Keratinocyte (primary cell): ENCODE measurements at regions not wholly inside any gene's neighbourhood (a gene's known extent, or its start where the extent isn't known, plus 50 kb on each side); places are given as distances from the start of the nearest gene placed in this dataset.
"Not testable (repeated sequence)": the region's sequence is repeated elsewhere in the genome, so short reads cannot be mapped to it uniquely, and the experiment has no call there.

Experiments used
- DNase-seq: peaks from one replicate; pipeline ENCODE4 v3.0.0-alpha.2; 2011; ENCODE audit warnings: low read depth, missing footprints, low spot score
- FAIRE-seq: peaks from 2 replicates; lab custom pipeline; 2011; peaks lifted over from hg19 to GRCh38; lab: Jason Lieb, UNC
- H2AFZ ChIP-seq: 2 replicates; pipeline ENCODE4 v1.6.0; 2012; ENCODE audit warnings: low read length, control low read depth, inconsistent platforms; ENCODE audit not compliant: control insufficient read depth
- H3K27ac ChIP-seq: 2 replicates; pipeline ENCODE4 v1.5.1; 2011; ENCODE audit warnings: low read length; ENCODE audit not compliant: control insufficient read depth, insufficient read depth
- H3K27me3 ChIP-seq: 3 replicates; pipeline ENCODE4 v1.6.0; 2011; ENCODE audit warnings: low read length; ENCODE audit not compliant: control insufficient read depth, insufficient read depth; ENCODE audit errors: extremely low read depth
- H3K36me3 ChIP-seq, 2 experiments: 2 replicates in 1 of 2; 3 replicates in 1 of 2; pipeline ENCODE4 v1.5.1; 2011; ENCODE audit warnings: low read length in 2 of 2, mild to moderate bottlenecking in 1 of 2; ENCODE audit not compliant: control insufficient read depth in 2 of 2, insufficient read depth in 2 of 2; ENCODE audit errors: extremely low read depth in 1 of 2
- H3K4me1 ChIP-seq: 3 replicates; pipeline ENCODE4 v1.5.1; 2011; ENCODE audit warnings: low read length; ENCODE audit not compliant: control insufficient read depth, insufficient read depth; ENCODE audit errors: extremely low read depth
- H3K4me2 ChIP-seq: 3 replicates; pipeline ENCODE4 v1.6.0; 2011; ENCODE audit warnings: low read depth, low read length; ENCODE audit not compliant: control insufficient read depth, insufficient read depth; ENCODE audit errors: extremely low read depth
- H3K4me3 ChIP-seq, 3 experiments: fragments of 200-600 bp in 1 of 3; sonication (generic) in 1 of 3; 2 replicates in 2 of 3; 3 replicates in 1 of 3; pipeline ENCODE4 v1.5.1; 2011 to 2016; ENCODE audit warnings: low read length in 3 of 3, mild to moderate bottlenecking in 3 of 3, control low read depth in 2 of 3, inconsistent platforms in 1 of 3, low read depth in 1 of 3, mixed read lengths in 1 of 3, mixed run types in 1 of 3, moderate library complexity in 1 of 3; ENCODE audit not compliant: control insufficient read depth in 2 of 3, insufficient read depth in 2 of 3; ENCODE audit errors: extremely low read depth in 1 of 3
- H3K79me2 ChIP-seq: 2 replicates; pipeline ENCODE4 v1.6.0; 2012; ENCODE audit warnings: low read length; ENCODE audit not compliant: control insufficient read depth, insufficient read depth
- H3K9ac ChIP-seq: 3 replicates; pipeline ENCODE4 v1.6.0; 2011; ENCODE audit warnings: low read length; ENCODE audit not compliant: control insufficient read depth, insufficient read depth; ENCODE audit errors: extremely low read depth
- H3K9me1 ChIP-seq: 3 replicates; pipeline ENCODE4 v1.6.0; 2011; ENCODE audit warnings: low read length; ENCODE audit not compliant: control insufficient read depth, insufficient read depth; ENCODE audit errors: extremely low read depth
- H3K9me3 ChIP-seq: 2 replicates; pipeline ENCODE4 v1.5.1; 2012; ENCODE audit warnings: low read depth, low read length; ENCODE audit not compliant: control insufficient read depth
- H4K20me1 ChIP-seq: 3 replicates; pipeline ENCODE4 v1.6.0; 2011; ENCODE audit warnings: low read length; ENCODE audit not compliant: control insufficient read depth, insufficient read depth; ENCODE audit errors: extremely low read depth
- CTCF ChIP-seq, 3 experiments: IDR thresholded peaks in 1 of 3; conservative IDR thresholded peaks in 1 of 3; optimal IDR thresholded peaks in 1 of 3; 2 replicates in 2 of 3; 3 replicates in 1 of 3; pipeline versions ENCODE3 to v1.5.1; 2011; ENCODE audit warnings: low read length in 3 of 3, mild to moderate bottlenecking in 3 of 3, moderate library complexity in 2 of 3, control low read depth in 1 of 3, inconsistent platforms in 1 of 3; ENCODE audit not compliant: insufficient read depth in 2 of 3; ENCODE audit errors: extremely low read depth in 1 of 3
- EZH2 ChIP-seq: IDR thresholded peaks from one replicate; pipeline ENCODE4 v1.6.1; 2012; ENCODE audit warnings: inconsistent platforms, mild to moderate bottlenecking, low read length, moderate library complexity
- dilution Hi-C: fragments of 300-500 bp; cut with MboI; formaldehyde crosslinking; loops from one replicate; pipeline ENCODE4 v1.7.0; 2020; ENCODE audit warnings: low sequenced_read_pairs; ENCODE audit not compliant: extremely low pct_ligation_motif_present

DNA sequence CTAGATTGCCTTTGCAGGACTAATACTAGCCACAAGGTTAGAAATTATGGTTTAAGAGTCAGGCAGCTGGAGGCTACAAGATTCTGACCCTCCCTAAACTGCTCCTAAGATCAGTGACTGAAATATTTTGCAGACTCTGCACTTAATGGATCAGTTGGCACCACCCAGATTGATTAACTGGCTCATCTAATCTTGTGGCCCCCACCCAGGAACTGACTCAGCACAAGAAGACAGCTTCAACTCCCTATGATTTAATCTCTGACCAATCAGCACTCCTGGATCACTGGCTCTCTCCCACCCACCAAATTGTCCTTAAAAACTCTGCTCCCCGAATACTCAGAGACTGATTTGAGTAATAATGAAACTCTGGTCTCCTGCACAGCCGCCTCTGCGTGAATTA is 145.4 kb upstream of the LCORL start:
- H3K4me2 ChIP-seq, result no peak overlapping the region
- H4K20me1 ChIP-seq, result no peaks in the 10 kb centered on the region
- TF ChIP-seq CTCF (optimal IDR thresholded peaks at IDR 0.05 in 1 of 3, IDR thresholded peaks at IDR 0.05 in 1 of 3, conservative IDR thresholded peaks at IDR 0.05 in 1 of 3; ENCODE audit: extremely low read depth in 1 of 3, insufficient read depth in 2 of 3, low read length in 3 of 3), result no peak
- no peak for TF ChIP-seq EZH2
- H3K4me1 ChIP-seq, result no peaks in the 10 kb centered on the region
- H3K27me3 ChIP-seq, result no peaks in the 10 kb centered on the region
- H3K9me1 ChIP-seq, result no peaks in the 10 kb centered on the region
- H3K4me3 ChIP-seq, result no peak overlapping the region
- no peak overlapping the region for H3K9ac ChIP-seq
- no peaks in the 10 kb centered on the region for H3K79me2 ChIP-seq
- no peaks in the 10 kb centered on the region for H3K9me3 ChIP-seq
- FAIRE-seq (no peak), DNase-seq (no peak)
- no peak overlapping the region for H3K27ac ChIP-seq
- H3K36me3 ChIP-seq, result no peaks in the 10 kb centered on the region
- H2AFZ ChIP-seq, result no peak overlapping the region
- dilution Hi-C loops, result no loop called here

- DNase-seq, result no peak
- no peak overlapping the region for H3K4me3 ChIP-seq
- no peak overlapping the region for H2AFZ ChIP-seq
- H3K36me3 ChIP-seq, result no peaks in the 10 kb centered on the region
- no peak overlapping the region for H3K4me2 ChIP-seq
- no peaks in the 10 kb centered on the region for H3K79me2 ChIP-seq
- H4K20me1 ChIP-seq, result no peaks in the 10 kb centered on the region
- no peak overlapping the region for H3K27ac ChIP-seq
- FAIRE-seq, result no peak
- no peaks in the 10 kb centered on the region for H3K27me3 ChIP-seq
- no peaks in the 10 kb centered on the region for H3K4me1 ChIP-seq
- H3K9me1 ChIP-seq, result no peaks in the 10 kb centered on the region
- H3K9me3 ChIP-seq, result no peaks in the 10 kb centered on the region
- dilution Hi-C loops, result no loop called here
- H3K9ac ChIP-seq, result no peak overlapping the region
- TF ChIP-seq EZH2 (no peak), CTCF (optimal IDR thresholded peaks at IDR 0.05 in 1 of 3, IDR thresholded peaks at IDR 0.05 in 1 of 3, conservative IDR thresholded peaks at IDR 0.05 in 1 of 3; ENCODE audit: extremely low read depth in 1 of 3, insufficient read depth in 2 of 3, low read length in 3 of 3) (no peak)
These were observed 140.9 kb upstream of the LCORL start for GRCh38 chr4:18162453-18162852.

GRCh38 chr4:18159117-18159912 is 137.8 kb upstream of the LCORL start:
- dilution Hi-C loops, H4K20me1 ChIP-seq, FAIRE-seq, H3K36me3 ChIP-seq, H3K4me1 ChIP-seq, H3K9ac ChIP-seq, H3K4me2 ChIP-seq, H2AFZ ChIP-seq, H3K9me3 ChIP-seq, H3K4me3 ChIP-seq, H3K79me2 ChIP-seq, H3K27ac ChIP-seq, H3K9me1 ChIP-seq, DNase-seq, H3K27me3 ChIP-seq: not testable (repeated sequence)
